IMR-90 (cell line): ENCODE measurements at regions not wholly inside any gene's neighbourhood (a gene's known extent, or its start where the extent isn't known, plus 50 kb on each side); places are given as distances from the start of the nearest gene placed in this dataset.

Experiments
- ATAC-seq: fragments of 200-7000 bp; cut with Tn5 transposase; 2 replicates; pipeline ENCODE4 v1.9.1; 2020; ENCODE audit warnings: low read depth, mild to moderate bottlenecking, moderate library complexity
- BruUV-seq: library from RNA; stranded (reverse); fragments of 400-500 nt; replicated peaks from 2 replicates; lab custom pipeline; 2021; lab: Mats Ljungman, UMichigan
- CTCF ChIA-PET: fragments of 300-600 bp; formaldehyde crosslinking; extraction: SDS; loops from one replicate; lab custom pipeline; 2021; ENCODE audit warnings: antibody characterized with exemption; lab: Yijun Ruan, JAX
- POLR2A ChIA-PET: fragments of 300-600 bp; sonication (Branson Sonifier 250); formaldehyde crosslinking; loops from one replicate; lab custom pipeline; 2022; ENCODE audit warnings: antibody characterized with exemption; ENCODE audit not compliant: unreplicated experiment; lab: Charles Lee
- DNase-seq: peaks from one replicate; pipeline ENCODE4 v3.0.0; 2013
- H2AFZ ChIP-seq: replicated peaks from 2 replicates; pipeline ENCODE3; 2013; ENCODE audit warnings: low read length, mild to moderate bottlenecking; ENCODE audit not compliant: poor library complexity
- H2AK5ac ChIP-seq: 2 replicates; pipeline ENCODE4 v1.6.1; 2013; ENCODE audit warnings: low read depth, low read length, inconsistent platforms
- H2AK9ac ChIP-seq: replicated peaks from 2 replicates; pipeline ENCODE3; 2013; ENCODE audit warnings: mild to moderate bottlenecking, low read depth, low read length, moderate library complexity; ENCODE audit not compliant: poor library complexity
- H2BK120ac ChIP-seq: 2 replicates; pipeline ENCODE4 v1.6.1; 2013; ENCODE audit warnings: low read depth, low read length, inconsistent platforms
- H2BK15ac ChIP-seq: 3 replicates; pipeline ENCODE4 v1.6.1; 2013; ENCODE audit warnings: low read depth, low read length, inconsistent platforms
- H2BK20ac ChIP-seq: 2 replicates; pipeline ENCODE4 v1.6.1; 2013; ENCODE audit warnings: low read depth, mild to moderate bottlenecking, inconsistent platforms, low read length, moderate library complexity
- H2BK5ac ChIP-seq: 2 replicates; pipeline ENCODE4 v1.6.1; 2013; ENCODE audit warnings: mild to moderate bottlenecking, low read depth, low read length, inconsistent platforms; ENCODE audit not compliant: poor library complexity, severe bottlenecking
- H3K14ac ChIP-seq: replicated peaks from 2 replicates; pipeline ENCODE4 v1.6.1; 2013; ENCODE audit warnings: low read depth, low read length, inconsistent platforms
- H3K18ac ChIP-seq: 2 replicates; pipeline ENCODE4 v1.6.1; 2013; ENCODE audit warnings: low read depth, low read length, control low read depth
- H3K23ac ChIP-seq: 2 replicates; pipeline ENCODE4 v1.6.1; 2013; ENCODE audit warnings: low read depth, low read length, inconsistent platforms
- H3K27ac ChIP-seq: 2 replicates; pipeline ENCODE4 v1.5.1; 2013; ENCODE audit warnings: mild to moderate bottlenecking, control low read depth, low read length; ENCODE audit not compliant: insufficient read depth
- H3K27me3 ChIP-seq: 2 replicates; pipeline ENCODE4 v1.6.1; 2013; ENCODE audit warnings: low read length; ENCODE audit not compliant: control insufficient read depth, insufficient read depth
- H3K36me3 ChIP-seq: 2 replicates; pipeline ENCODE4 v1.6.1; 2013; ENCODE audit warnings: low read length, mixed read lengths; ENCODE audit not compliant: control insufficient read depth, insufficient read depth
- H3K4ac ChIP-seq: 2 replicates; pipeline ENCODE4 v1.6.1; 2013; ENCODE audit warnings: low read depth, low read length, inconsistent platforms
- H3K4me1 ChIP-seq: 2 replicates; pipeline ENCODE4 v1.6.1; 2013; ENCODE audit warnings: low read length, mixed read lengths; ENCODE audit not compliant: control insufficient read depth, insufficient read depth
- H3K4me2 ChIP-seq: 2 replicates; pipeline ENCODE4 v1.6.1; 2013; ENCODE audit warnings: low read depth, mild to moderate bottlenecking, control low read depth, low read length, moderate library complexity
- H3K4me3 ChIP-seq: 2 replicates; pipeline ENCODE4 v1.5.1; 2013; ENCODE audit warnings: low read depth, mild to moderate bottlenecking, control low read depth, low read length, moderate library complexity; ENCODE audit not compliant: insufficient read depth
- H3K56ac ChIP-seq: 2 replicates; pipeline ENCODE4 v1.6.1; 2013; ENCODE audit warnings: low read length, inconsistent platforms; ENCODE audit not compliant: insufficient read depth; ENCODE audit errors: extremely low read depth
- H3K79me1 ChIP-seq, 2 experiments: 2 replicates each; pipeline ENCODE4 v1.6.1; 2013; ENCODE audit warnings: low read length in 2 of 2, inconsistent platforms in 1 of 2, low read depth in 1 of 2
- H3K9ac ChIP-seq: 2 replicates; pipeline ENCODE4 v1.6.1; 2013; ENCODE audit warnings: low read depth, low read length, control low read depth
- H3K9me1 ChIP-seq: 2 replicates; pipeline ENCODE4 v1.6.1; 2013; ENCODE audit warnings: low read length, inconsistent platforms; ENCODE audit not compliant: insufficient read depth
- H3K9me3 ChIP-seq: 2 replicates; pipeline ENCODE4 v1.6.1; 2013; ENCODE audit warnings: low read length; ENCODE audit not compliant: control insufficient read depth, insufficient read depth
- H4K20me1 ChIP-seq: 2 replicates; pipeline ENCODE4 v1.6.1; 2013; ENCODE audit warnings: low read length, inconsistent platforms; ENCODE audit not compliant: insufficient read depth
- H4K5ac ChIP-seq: 2 replicates; pipeline ENCODE4 v1.6.1; 2013; ENCODE audit warnings: mild to moderate bottlenecking, low read depth, low read length, control low read depth
- H4K8ac ChIP-seq, 2 experiments: 2 replicates each; pipeline ENCODE4 v1.6.1; 2013; ENCODE audit warnings: low read depth in 2 of 2, low read length in 2 of 2, control low read depth in 1 of 2, inconsistent platforms in 1 of 2
- H4K91ac ChIP-seq: 2 replicates; pipeline ENCODE4 v1.6.1; 2013; ENCODE audit warnings: low read depth, low read length, inconsistent platforms; ENCODE audit not compliant: insufficient read depth
- BHLHE40 ChIP-seq: fragments of 150-350 bp; IDR thresholded peaks from 2 replicates; pipeline ENCODE4 v1.6.1; 2016; ENCODE audit warnings: mild to moderate bottlenecking, low read depth, low read length
- CEBPB ChIP-seq: IDR thresholded peaks from 2 replicates; pipeline ENCODE4 v1.6.1; 2012; ENCODE audit warnings: low read depth, low read length, improper control_type of control experiment
- CHD1 ChIP-seq: IDR thresholded peaks from 2 replicates; pipeline ENCODE4 v1.6.1; 2012; ENCODE audit warnings: low read depth, low read length, improper control_type of control experiment
- FOS ChIP-seq: fragments of 150-350 bp; IDR thresholded peaks from 2 replicates; pipeline ENCODE4 v1.6.1; 2016; ENCODE audit warnings: low read depth, low read length
- MXI1 ChIP-seq: IDR thresholded peaks from 2 replicates; pipeline ENCODE4 v1.6.1; 2012; ENCODE audit warnings: low read depth, mild to moderate bottlenecking, low read length, moderate library complexity, borderline replicate concordance
- RAD21 ChIP-seq: IDR thresholded peaks from 2 replicates; pipeline ENCODE4 v1.6.1; 2012; ENCODE audit warnings: low read length, improper control_type of control experiment
- WGBS, 2 experiments: methylation state at CpG; one replicate each; pipeline versions ENCODE4 v1.1.5 to v1.1.7; 2013; ENCODE audit warnings: missing lambda C conversion rate in 2 of 2; ENCODE audit not compliant: insufficient read length in 1 of 2; ENCODE audit errors: extremely low coverage in 2 of 2; 5-methylcytosine and 5-hydroxymethylcytosine counted together
- dilution Hi-C: fragments of 300-500 bp; cut with HindIII; formaldehyde crosslinking; loops from one replicate; pipeline ENCODE4 v1.14.3; 2018; ENCODE audit warnings: low sequenced_read_pairs; ENCODE audit not compliant: unreplicated experiment
- in situ Hi-C: fragments of 300-500 bp; cut with MboI; formaldehyde crosslinking; loops from 3 replicates; pipeline ENCODE4 v1.14.3; 2019; ENCODE audit warnings: low sequenced_read_pairs, inconsistent platforms, mixed read lengths
- intact Hi-C: fragments of 100-400 bp; cut with micrococcal nuclease; formaldehyde crosslinking; loops from 2 replicates; pipeline ENCODE4 v1.10.0; 2022
- TF ChIP-seq, protein P1 (sequence below): fragments of 150-350 bp; IDR thresholded peaks from 2 replicates; pipeline ENCODE4 v1.6.1; 2016; ENCODE audit warnings: low read depth, mild to moderate bottlenecking, low read length, moderate library complexity, borderline replicate concordance
- TF ChIP-seq, protein P2 (sequence below): conservative IDR thresholded peaks from 2 replicates; pipeline ENCODE4 v1.5.1; 2012; ENCODE audit warnings: mild to moderate bottlenecking, low read depth, low read length, improper control_type of control experiment

DNA sequence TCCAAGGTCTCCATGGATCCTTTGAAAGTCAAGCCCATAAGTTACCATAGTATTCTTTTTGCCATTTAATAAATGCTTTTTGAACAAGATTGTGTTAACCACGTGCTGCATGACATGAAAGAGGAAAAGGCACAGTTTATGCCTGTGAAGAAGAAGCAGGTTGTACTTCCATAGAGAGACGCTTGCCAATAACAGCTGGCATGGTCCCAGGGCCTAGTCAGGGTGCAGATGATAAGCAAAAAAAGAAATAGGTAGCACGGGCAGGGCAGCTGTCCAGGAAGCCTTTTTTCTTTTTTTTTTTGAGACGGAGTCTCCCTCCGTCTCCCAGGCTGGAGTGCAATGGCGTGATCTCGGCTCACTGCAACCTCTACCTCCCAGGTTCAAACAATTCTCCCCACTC lies 71.8 kb upstream of the CLINT1 start:
- intact Hi-C loops, result no loop called here

More for the DNA sequence above, 71.8 kb upstream of the CLINT1 start:
- Histone ChIP-seq H2BK15ac (no peak overlapping the region), H3K56ac (no peak overlapping the region), H2BK20ac (no peak overlapping the region), H2AFZ (no peak overlapping the region), H3K4me3 (no peak overlapping the region), H4K91ac (no peak overlapping the region), H3K4me2 (no peak overlapping the region), H3K36me3 (no peaks in the 10 kb centered on the region), H3K9ac (no peak overlapping the region), H3K18ac (no peak overlapping the region), H3K27ac (no peak overlapping the region), H3K79me1 (no peaks in the 10 kb centered on the region), H3K23ac (no peak overlapping the region), H2BK120ac (no peak overlapping the region), H3K14ac (no peak overlapping the region), H3K4me1 (no peaks in the 10 kb centered on the region), H2BK5ac (no peak overlapping the region), H2AK5ac (no peak overlapping the region), H2AK9ac (no peak overlapping the region), H3K9me3 (peaks cover 2% of the 10 kb centered on the region; the same call in 1 of the 2 replicates), H3K27me3 (no peaks in the 10 kb centered on the region; the same call in none of the 2 replicates), H4K8ac (no peak overlapping the region), H3K4ac (no peak overlapping the region), H4K5ac (no peak overlapping the region), H3K9me1 (no peaks in the 10 kb centered on the region), H4K20me1 (no peaks in the 10 kb centered on the region)
- TF ChIP-seq, protein P1, sequence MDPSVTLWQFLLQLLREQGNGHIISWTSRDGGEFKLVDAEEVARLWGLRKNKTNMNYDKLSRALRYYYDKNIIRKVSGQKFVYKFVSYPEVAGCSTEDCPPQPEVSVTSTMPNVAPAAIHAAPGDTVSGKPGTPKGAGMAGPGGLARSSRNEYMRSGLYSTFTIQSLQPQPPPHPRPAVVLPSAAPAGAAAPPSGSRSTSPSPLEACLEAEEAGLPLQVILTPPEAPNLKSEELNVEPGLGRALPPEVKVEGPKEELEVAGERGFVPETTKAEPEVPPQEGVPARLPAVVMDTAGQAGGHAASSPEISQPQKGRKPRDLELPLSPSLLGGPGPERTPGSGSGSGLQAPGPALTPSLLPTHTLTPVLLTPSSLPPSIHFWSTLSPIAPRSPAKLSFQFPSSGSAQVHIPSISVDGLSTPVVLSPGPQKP, result no peak
- TF ChIP-seq CEBPB (no peak), MXI1 (no peak), RAD21 (no peak), CHD1 (no peak), BHLHE40 (no peak), FOS (no peak)
- TF ChIP-seq, protein P2, sequence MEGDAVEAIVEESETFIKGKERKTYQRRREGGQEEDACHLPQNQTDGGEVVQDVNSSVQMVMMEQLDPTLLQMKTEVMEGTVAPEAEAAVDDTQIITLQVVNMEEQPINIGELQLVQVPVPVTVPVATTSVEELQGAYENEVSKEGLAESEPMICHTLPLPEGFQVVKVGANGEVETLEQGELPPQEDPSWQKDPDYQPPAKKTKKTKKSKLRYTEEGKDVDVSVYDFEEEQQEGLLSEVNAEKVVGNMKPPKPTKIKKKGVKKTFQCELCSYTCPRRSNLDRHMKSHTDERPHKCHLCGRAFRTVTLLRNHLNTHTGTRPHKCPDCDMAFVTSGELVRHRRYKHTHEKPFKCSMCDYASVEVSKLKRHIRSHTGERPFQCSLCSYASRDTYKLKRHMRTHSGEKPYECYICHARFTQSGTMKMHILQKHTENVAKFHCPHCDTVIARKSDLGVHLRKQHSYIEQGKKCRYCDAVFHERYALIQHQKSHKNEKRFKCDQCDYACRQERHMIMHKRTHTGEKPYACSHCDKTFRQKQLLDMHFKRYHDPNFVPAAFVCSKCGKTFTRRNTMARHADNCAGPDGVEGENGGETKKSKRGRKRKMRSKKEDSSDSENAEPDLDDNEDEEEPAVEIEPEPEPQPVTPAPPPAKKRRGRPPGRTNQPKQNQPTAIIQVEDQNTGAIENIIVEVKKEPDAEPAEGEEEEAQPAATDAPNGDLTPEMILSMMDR, result no peak
- no peak for ATAC-seq
- dilution Hi-C loops, result no loop called here
- POLR2A ChIA-PET, result no interaction called here
- BruUV-seq, result no TSS peak
- CTCF ChIA-PET, result no interaction called here
- no peak for DNase-seq
- in situ Hi-C loops, result no loop called here
- WGBS, 2 experiments, result no CpG with 5 or more reads among the region's 7 CpGs
